Effector memory CD8-positive, alpha-beta T cell (primary cell): ENCODE measurements at regions not wholly inside any gene's neighbourhood (a gene's known extent, or its start where the extent isn't known, plus 50 kb on each side); places are given as distances from the start of the nearest gene placed in this dataset.

ENCODE experiments used
- ATAC-seq: fragments of 150-1000 bp; cut with Tn5 transposase; replicated peaks from 2 replicates; pipeline ENCODE4 v1.10.0; 2021; ENCODE audit warnings: mild to moderate bottlenecking, moderate library complexity
- DNase-seq, 3 experiments: peaks; one replicate each; pipeline ENCODE4 v3.0.0; 2021
- H3K27ac Mint-ChIP-seq, 2 donors: one replicate each; pipeline ENCODE4 v1.8.0; 2022; ENCODE audit warnings: mild to moderate bottlenecking in 2 of 2, mixed read lengths in 2 of 2, moderate library complexity in 2 of 2
- H3K27me3 Mint-ChIP-seq, 2 donors: one replicate each; pipeline ENCODE4 v1.8.0; 2022; ENCODE audit warnings: mixed read lengths in 2 of 2
- H3K36me3 Mint-ChIP-seq: one replicate; pipeline ENCODE4 v1.8.0; 2022; ENCODE audit warnings: mild to moderate bottlenecking, moderate library complexity, mixed read lengths; ENCODE audit not compliant: insufficient read depth
- H3K4me1 Mint-ChIP-seq, 2 donors: one replicate each; pipeline ENCODE4 v1.8.0; 2022; ENCODE audit warnings: low read depth in 2 of 2, mixed read lengths in 2 of 2
- H3K4me3 Mint-ChIP-seq, 2 donors: one replicate each; pipeline ENCODE4 v1.8.0; 2022; ENCODE audit warnings: mild to moderate bottlenecking in 2 of 2, mixed read lengths in 2 of 2, moderate library complexity in 2 of 2
- H3K9me3 Mint-ChIP-seq, 2 donors: one replicate each; pipeline ENCODE4 v1.8.0; 2022; ENCODE audit warnings: mixed read lengths in 2 of 2

- H3K4me1 Mint-ChIP-seq: no peaks in the 10 kb centered on the region
- no peak overlapping the region for H3K27ac Mint-ChIP-seq
- H3K27me3 Mint-ChIP-seq: peaks cover 0 to 11% of the 10 kb centered on the region in 2 donors
- ATAC-seq: no peak
- H3K4me3 Mint-ChIP-seq: no peak overlapping the region
- no peaks in the 10 kb centered on the region for H3K9me3 Mint-ChIP-seq
- DNase-seq: no peak
- H3K36me3 Mint-ChIP-seq: no peaks in the 10 kb centered on the region
These were observed 372.0 kb downstream of the ARAP2 start for GRCh38 chr4:35872273-35872672.

- Mint-ChIP-seq H3K27ac (no peak overlapping the region), H3K27me3 (peaks cover 0 to 6% of the 10 kb centered on the region in 2 donors), H3K4me3 (no peak overlapping the region), H3K4me1 (no peaks in the 10 kb centered on the region), H3K9me3 (no peaks in the 10 kb centered on the region), H3K36me3 (no peaks in the 10 kb centered on the region)
- DNase-seq (no peak), ATAC-seq (no peak)
These were observed 364.8 kb downstream of the ARAP2 start for GRCh38 chr4:35879479-35879878.

GRCh38 chr4:35883108-35883507 lies 361.2 kb downstream of the ARAP2 start:
- H3K27me3 Mint-ChIP-seq: peaks cover 8 to 19% of the 10 kb centered on the region in 2 donors
- no peak for ATAC-seq
- no peak overlapping the region for H3K27ac Mint-ChIP-seq
- H3K9me3 Mint-ChIP-seq: no peaks in the 10 kb centered on the region
- no peak for DNase-seq
- no peaks in the 10 kb centered on the region for H3K4me1 Mint-ChIP-seq
- no peaks in the 10 kb centered on the region for H3K36me3 Mint-ChIP-seq
- H3K4me3 Mint-ChIP-seq: no peak overlapping the region

- H3K4me3 Mint-ChIP-seq: no peak overlapping the region
- no peaks in the 10 kb centered on the region for H3K9me3 Mint-ChIP-seq
- H3K4me1 Mint-ChIP-seq: no peaks in the 10 kb centered on the region
- H3K36me3 Mint-ChIP-seq: no peaks in the 10 kb centered on the region
- ATAC-seq (no peak), DNase-seq (no peak)
- peaks cover 8 to 21% of the 10 kb centered on the region in 2 donors for H3K27me3 Mint-ChIP-seq
- no peak overlapping the region for H3K27ac Mint-ChIP-seq
These were observed 359.4 kb downstream of the ARAP2 start for GRCh38 chr4:35884714-35885480.

- Mint-ChIP-seq H3K9me3 (no peaks in the 10 kb centered on the region), H3K36me3 (no peaks in the 10 kb centered on the region)
These were observed 346.5 kb downstream of the ARAP2 start for GRCh38 chr4:35897808-35898207.

GRCh38 chr4:35900286-35901243 lies 343.7 kb downstream of the ARAP2 start:
- Mint-ChIP-seq H3K27ac (no peak overlapping the region), H3K36me3 (no peaks in the 10 kb centered on the region), H3K9me3 (no peaks in the 10 kb centered on the region), H3K4me3 (no peak overlapping the region), H3K27me3 (peaks cover 11 to 14% of the 10 kb centered on the region in 2 donors), H3K4me1 (no peaks in the 10 kb centered on the region)
- ATAC-seq (no peak), DNase-seq (no peak)

More at GRCh38 chr4:35897808-35898207, 346.5 kb downstream of the ARAP2 start:
- DNase-seq: no peak
- Mint-ChIP-seq H3K27ac (no peak overlapping the region), H3K27me3 (peaks cover 20 to 23% of the 10 kb centered on the region in 2 donors), H3K4me1 (no peaks in the 10 kb centered on the region), H3K4me3 (no peak overlapping the region)
- no peak for ATAC-seq

GRCh38 chr4:35912174-35912573 lies 332.1 kb downstream of the ARAP2 start:
- Mint-ChIP-seq H3K9me3 (no peaks in the 10 kb centered on the region), H3K27me3 (no peaks in the 10 kb centered on the region), H3K36me3 (no peaks in the 10 kb centered on the region), H3K27ac (no peak overlapping the region), H3K4me3 (no peak overlapping the region), H3K4me1 (no peaks in the 10 kb centered on the region)
- ATAC-seq: no peak
- DNase-seq: no peak

GRCh38 chr4:35918491-35918977 lies 325.8 kb downstream of the ARAP2 start:
- H3K27me3 Mint-ChIP-seq: no peaks in the 10 kb centered on the region
- no peaks in the 10 kb centered on the region for H3K36me3 Mint-ChIP-seq
- no peaks in the 10 kb centered on the region for H3K9me3 Mint-ChIP-seq
- no peak overlapping the region for H3K27ac Mint-ChIP-seq
- H3K4me3 Mint-ChIP-seq: no peak overlapping the region
- no peaks in the 10 kb centered on the region for H3K4me1 Mint-ChIP-seq
- ATAC-seq (no peak), DNase-seq (no peak)

GRCh38 chr4:35925806-35926205 lies 318.5 kb downstream of the ARAP2 start:
- no peaks in the 10 kb centered on the region for H3K36me3 Mint-ChIP-seq
- H3K4me3 Mint-ChIP-seq: no peak overlapping the region
- no peaks in the 10 kb centered on the region for H3K9me3 Mint-ChIP-seq
- ATAC-seq: no peak
- H3K4me1 Mint-ChIP-seq: no peaks in the 10 kb centered on the region
- no peaks in the 10 kb centered on the region for H3K27me3 Mint-ChIP-seq
- H3K27ac Mint-ChIP-seq: no peak overlapping the region
- DNase-seq: no peak

GRCh38 chr4:35926788-35927187 lies 317.5 kb downstream of the ARAP2 start:
- Mint-ChIP-seq H3K4me1 (no peaks in the 10 kb centered on the region), H3K27me3 (no peaks in the 10 kb centered on the region), H3K4me3 (no peak overlapping the region), H3K27ac (no peak overlapping the region), H3K36me3 (no peaks in the 10 kb centered on the region), H3K9me3 (no peaks in the 10 kb centered on the region)
- ATAC-seq: no peak
- no peak for DNase-seq

GRCh38 chr4:35933901-35934300 lies 310.4 kb downstream of the ARAP2 start:
- H3K36me3 Mint-ChIP-seq: no peaks in the 10 kb centered on the region
- H3K4me3 Mint-ChIP-seq: no peak overlapping the region
- no peaks in the 10 kb centered on the region for H3K27me3 Mint-ChIP-seq
- no peak for DNase-seq
- no peak overlapping the region for H3K27ac Mint-ChIP-seq
- no peaks in the 10 kb centered on the region for H3K4me1 Mint-ChIP-seq
- no peak for ATAC-seq
- H3K9me3 Mint-ChIP-seq: no peaks in the 10 kb centered on the region

GRCh38 chr4:35934320-35934981 lies 309.9 kb downstream of the ARAP2 start:
- Mint-ChIP-seq H3K27me3 (no peaks in the 10 kb centered on the region), H3K4me1 (no peaks in the 10 kb centered on the region), H3K27ac (no peak overlapping the region), H3K4me3 (no peak overlapping the region), H3K36me3 (no peaks in the 10 kb centered on the region), H3K9me3 (no peaks in the 10 kb centered on the region)
- no peak for DNase-seq
- ATAC-seq: no peak

GRCh38 chr4:35938936-35939335 lies 305.4 kb downstream of the ARAP2 start:
- H3K27ac Mint-ChIP-seq: no peak overlapping the region
- no peaks in the 10 kb centered on the region for H3K9me3 Mint-ChIP-seq
- no peaks in the 10 kb centered on the region for H3K27me3 Mint-ChIP-seq
- H3K4me3 Mint-ChIP-seq: no peak overlapping the region
- DNase-seq: no peak
- ATAC-seq: no peak
- H3K4me1 Mint-ChIP-seq: no peaks in the 10 kb centered on the region
- no peaks in the 10 kb centered on the region for H3K36me3 Mint-ChIP-seq
